Smooth muscle cell (in vitro differentiated cells): ENCODE measurements at regions not wholly inside any gene's neighbourhood (a gene's known extent, or its start where the extent isn't known, plus 50 kb on each side); places are given as distances from the start of the nearest gene placed in this dataset.

Source experiments
- DNase-seq: peaks from one replicate; lab custom pipeline; 2025; ENCODE audit not compliant: unreplicated experiment; lab: John Stamatoyannopoulos, UW
- H2AFZ ChIP-seq: fragments of 200-600 bp; sonication (generic); 2 replicates; pipeline ENCODE4 v1.6.0; 2016; ENCODE audit warnings: antibody characterized with exemption, low read depth, mild to moderate bottlenecking
- H3F3A ChIP-seq: fragments of 200-600 bp; sonication (generic); 2 replicates; pipeline ENCODE4 v1.6.0; 2017; ENCODE audit warnings: antibody characterized with exemption, low read depth
- H3K27ac ChIP-seq: fragments of 200-600 bp; sonication (generic); 2 replicates; pipeline ENCODE4 v1.5.1; 2016; ENCODE audit warnings: low read depth, mild to moderate bottlenecking
- H3K27me3 ChIP-seq: fragments of 200-600 bp; sonication (generic); 2 replicates; pipeline ENCODE4 v1.6.1; 2016; ENCODE audit warnings: low read depth, mild to moderate bottlenecking
- H3K36me3 ChIP-seq: fragments of 200-600 bp; sonication (generic); 2 replicates; pipeline ENCODE4 v1.5.1; 2016; ENCODE audit warnings: low read depth
- H3K4me1 ChIP-seq: fragments of 200-600 bp; sonication (generic); 2 replicates; pipeline ENCODE4 v1.5.1; 2016; ENCODE audit warnings: low read depth
- H3K4me2 ChIP-seq: fragments of 200-600 bp; sonication (generic); 2 replicates; pipeline ENCODE4 v1.6.0; 2016; ENCODE audit warnings: mild to moderate bottlenecking
- H3K4me3 ChIP-seq: fragments of 200-600 bp; sonication (generic); 2 replicates; pipeline ENCODE4 v1.5.1; 2016; ENCODE audit warnings: mild to moderate bottlenecking
- H3K79me2 ChIP-seq: fragments of 200-600 bp; sonication (generic); 2 replicates; pipeline ENCODE4 v1.6.0; 2016; ENCODE audit warnings: low read depth, mild to moderate bottlenecking
- H3K9ac ChIP-seq: fragments of 200-600 bp; sonication (generic); 2 replicates; pipeline ENCODE4 v1.6.0; 2016; ENCODE audit warnings: low read depth
- H3K9me3 ChIP-seq: fragments of 200-600 bp; sonication (generic); replicated peaks from 2 replicates; pipeline ENCODE4 v1.5.1; 2016; ENCODE audit warnings: low read depth
- H4K20me1 ChIP-seq: fragments of 200-600 bp; sonication (generic); 2 replicates; pipeline ENCODE4 v1.6.0; 2016; ENCODE audit warnings: low read depth
- CTCF ChIP-seq: fragments of 200-600 bp; sonication (generic); IDR thresholded peaks from 2 replicates; pipeline ENCODE4 v1.5.1; 2017; ENCODE audit warnings: borderline replicate concordance, mild to moderate bottlenecking, antibody characterized with exemption; ENCODE audit not compliant: insufficient read depth, poor library complexity, severe bottlenecking
- WGBS: methylation state at CpG from one replicate; pipeline ENCODE4 v1.1.7; 2016; ENCODE audit warnings: low lambda C conversion rate; 5-methylcytosine and 5-hydroxymethylcytosine counted together

- no peaks in the 10 kb centered on the region for H3F3A ChIP-seq
- H3K4me2 ChIP-seq, result no peak overlapping the region
- no peak overlapping the region for H3K4me3 ChIP-seq
- no peak for DNase-seq
- no peaks in the 10 kb centered on the region for H3K4me1 ChIP-seq
- no peak overlapping the region for H3K9ac ChIP-seq
- H3K36me3 ChIP-seq, result no peaks in the 10 kb centered on the region
- no peak overlapping the region for H2AFZ ChIP-seq
- peaks cover 56% of the 10 kb centered on the region for H3K27me3 ChIP-seq
- no peaks in the 10 kb centered on the region for H3K79me2 ChIP-seq
- H3K9me3 ChIP-seq, result no peaks in the 10 kb centered on the region
- no peak for TF ChIP-seq CTCF
- H4K20me1 ChIP-seq, result no peaks in the 10 kb centered on the region
- no peak overlapping the region for H3K27ac ChIP-seq
- WGBS, result 34% methylated on average over 2 of the region's 2 CpGs
Measured at GRCh38 chr9:13957089-13957488, 356.9 kb downstream of the NFIB start.

- H3F3A ChIP-seq, result no peaks in the 10 kb centered on the region
- H3K4me2 ChIP-seq, result peak overlapping the region; percentile 49
- no peak overlapping the region for H3K9ac ChIP-seq
- no peaks in the 10 kb centered on the region for H3K36me3 ChIP-seq
- H3K4me1 ChIP-seq, result no peaks in the 10 kb centered on the region
- WGBS, result 14% methylated on average over 4 of the region's 4 CpGs
- DNase-seq, result no peak
- no peaks in the 10 kb centered on the region for H3K9me3 ChIP-seq
- no peaks in the 10 kb centered on the region for H4K20me1 ChIP-seq
- no peak overlapping the region for H3K27ac ChIP-seq
- H3K27me3 ChIP-seq, result peaks cover 51% of the 10 kb centered on the region
- H2AFZ ChIP-seq, result no peak overlapping the region
- TF ChIP-seq CTCF, result peak; percentile 2
- H3K4me3 ChIP-seq, result no peak overlapping the region
- no peaks in the 10 kb centered on the region for H3K79me2 ChIP-seq
Measured at GRCh38 chr9:13956107-13956506, 357.8 kb downstream of the NFIB start.

- no peaks in the 10 kb centered on the region for H4K20me1 ChIP-seq
- no peaks in the 10 kb centered on the region for H3K79me2 ChIP-seq
- H3K4me2 ChIP-seq, result no peak overlapping the region
- H3K36me3 ChIP-seq, result no peaks in the 10 kb centered on the region
- no peak for DNase-seq
- H2AFZ ChIP-seq, result no peak overlapping the region
- peaks cover 48% of the 10 kb centered on the region for H3K27me3 ChIP-seq
- no peak overlapping the region for H3K9ac ChIP-seq
- no peak for TF ChIP-seq CTCF
- H3K4me1 ChIP-seq, result no peaks in the 10 kb centered on the region
- no peaks in the 10 kb centered on the region for H3K9me3 ChIP-seq
- H3F3A ChIP-seq, result no peaks in the 10 kb centered on the region
- 74% methylated on average over 6 of the region's 6 CpGs for WGBS
- H3K27ac ChIP-seq, result no peak overlapping the region
- no peak overlapping the region for H3K4me3 ChIP-seq
Measured at GRCh38 chr9:13952906-13953305, 361.0 kb downstream of the NFIB start.

- Histone ChIP-seq H3K79me2 (no peaks in the 10 kb centered on the region), H3K9ac (no peak overlapping the region), H3K4me1 (no peaks in the 10 kb centered on the region), H3K36me3 (no peaks in the 10 kb centered on the region), H3K27ac (no peak overlapping the region), H2AFZ (no peak overlapping the region), H4K20me1 (no peaks in the 10 kb centered on the region), H3K27me3 (peaks cover 30% of the 10 kb centered on the region), H3F3A (no peaks in the 10 kb centered on the region), H3K4me3 (no peak overlapping the region), H3K4me2 (no peak overlapping the region), H3K9me3 (no peaks in the 10 kb centered on the region)
- no peak for TF ChIP-seq CTCF
- WGBS, result 96% methylated on average over 4 of the region's 4 CpGs
- no peak for DNase-seq
Measured at GRCh38 chr9:13948037-13948436, 365.9 kb downstream of the NFIB start.
